Liver (tissue), 3 donors: ENCODE measurements at regions not wholly inside any gene's neighbourhood (a gene's known extent, or its start where the extent isn't known, plus 50 kb on each side); places are given as distances from the start of the nearest gene placed in this dataset.

Source experiments
- EGR1 ChIP-seq, 2 donors: IDR thresholded peaks; 2 replicates each; pipeline ENCODE4 v1.6.1; 2016 to 2018; ENCODE audit warnings: antibody characterized with exemption in 2 of 2, low read depth in 2 of 2
- FOXA1 ChIP-seq: IDR thresholded peaks from 2 replicates; pipeline ENCODE4 v1.6.1; 2016; ENCODE audit warnings: antibody characterized with exemption
- GABPA ChIP-seq, 2 donors: IDR thresholded peaks in 1 of 2; conservative IDR thresholded peaks in 1 of 2; 2 replicates each; pipeline ENCODE4 v1.6.1; 2016; ENCODE audit warnings: antibody characterized with exemption in 2 of 2, mild to moderate bottlenecking in 1 of 2, moderate library complexity in 1 of 2
- JUND ChIP-seq, 2 donors: IDR thresholded peaks; 2 replicates each; pipeline ENCODE4 v1.6.1; 2016; ENCODE audit warnings: antibody characterized with exemption in 2 of 2
- TAF1 ChIP-seq: conservative IDR thresholded peaks from 2 replicates; pipeline ENCODE4 v1.6.1; 2016; ENCODE audit warnings: antibody characterized with exemption, mild to moderate bottlenecking
- YY1 ChIP-seq: IDR thresholded peaks from 2 replicates; pipeline ENCODE4 v1.6.1; 2016; ENCODE audit warnings: antibody characterized with exemption, mild to moderate bottlenecking
- TF ChIP-seq, protein P1 (sequence below): fragments of 150-350 bp; IDR thresholded peaks from 2 replicates; pipeline ENCODE4 v1.5.1; 2017; ENCODE audit warnings: improper control_type of control experiment, low read depth, low read length; ENCODE audit not compliant: missing input control
- TF ChIP-seq, protein P2 (sequence below): IDR thresholded peaks from 2 replicates; pipeline ENCODE4 v1.6.1; 2016; ENCODE audit warnings: antibody characterized with exemption, mild to moderate bottlenecking
- TF ChIP-seq, protein P3 (sequence below): IDR thresholded peaks from 2 replicates; pipeline ENCODE4 v1.6.1; 2016; ENCODE audit warnings: antibody characterized with exemption
- donor health status: healthy.
- donor health status: healthy.

DNA sequence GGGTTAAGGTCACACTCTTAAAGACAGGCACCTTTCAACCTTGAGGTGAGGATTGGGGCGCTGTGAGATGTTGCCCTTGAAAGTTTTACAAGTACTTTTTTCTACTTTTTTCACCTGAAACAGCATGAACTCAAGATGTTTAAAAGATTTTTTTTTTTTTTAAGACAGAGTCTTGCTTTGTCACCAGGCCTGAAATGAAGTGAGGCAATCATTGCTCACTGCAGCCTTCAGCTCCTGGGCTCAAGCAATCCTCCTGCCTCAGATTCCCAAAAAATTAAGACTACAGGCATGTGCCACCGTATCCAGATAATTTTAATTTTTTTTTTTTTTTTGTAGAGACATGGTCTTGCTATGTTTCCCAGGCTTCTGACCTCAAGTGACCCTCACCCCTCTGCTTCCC lies 243.9 kb downstream of the DIO2 start:
- TF ChIP-seq, protein P1, sequence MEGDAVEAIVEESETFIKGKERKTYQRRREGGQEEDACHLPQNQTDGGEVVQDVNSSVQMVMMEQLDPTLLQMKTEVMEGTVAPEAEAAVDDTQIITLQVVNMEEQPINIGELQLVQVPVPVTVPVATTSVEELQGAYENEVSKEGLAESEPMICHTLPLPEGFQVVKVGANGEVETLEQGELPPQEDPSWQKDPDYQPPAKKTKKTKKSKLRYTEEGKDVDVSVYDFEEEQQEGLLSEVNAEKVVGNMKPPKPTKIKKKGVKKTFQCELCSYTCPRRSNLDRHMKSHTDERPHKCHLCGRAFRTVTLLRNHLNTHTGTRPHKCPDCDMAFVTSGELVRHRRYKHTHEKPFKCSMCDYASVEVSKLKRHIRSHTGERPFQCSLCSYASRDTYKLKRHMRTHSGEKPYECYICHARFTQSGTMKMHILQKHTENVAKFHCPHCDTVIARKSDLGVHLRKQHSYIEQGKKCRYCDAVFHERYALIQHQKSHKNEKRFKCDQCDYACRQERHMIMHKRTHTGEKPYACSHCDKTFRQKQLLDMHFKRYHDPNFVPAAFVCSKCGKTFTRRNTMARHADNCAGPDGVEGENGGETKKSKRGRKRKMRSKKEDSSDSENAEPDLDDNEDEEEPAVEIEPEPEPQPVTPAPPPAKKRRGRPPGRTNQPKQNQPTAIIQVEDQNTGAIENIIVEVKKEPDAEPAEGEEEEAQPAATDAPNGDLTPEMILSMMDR, result no peak
- TF ChIP-seq YY1 (no peak), FOXA1 (no peak), EGR1 (IDR thresholded peaks at IDR 0.05; ENCODE audit: low read depth in 2 of 2) (no peak), JUND (IDR thresholded peaks at IDR 0.05) (no peak), GABPA (IDR thresholded peaks at IDR 0.05 in 1 of 2, conservative IDR thresholded peaks at IDR 0.05 in 1 of 2) (no peak), TAF1 (no peak)
- TF ChIP-seq, protein P2, sequence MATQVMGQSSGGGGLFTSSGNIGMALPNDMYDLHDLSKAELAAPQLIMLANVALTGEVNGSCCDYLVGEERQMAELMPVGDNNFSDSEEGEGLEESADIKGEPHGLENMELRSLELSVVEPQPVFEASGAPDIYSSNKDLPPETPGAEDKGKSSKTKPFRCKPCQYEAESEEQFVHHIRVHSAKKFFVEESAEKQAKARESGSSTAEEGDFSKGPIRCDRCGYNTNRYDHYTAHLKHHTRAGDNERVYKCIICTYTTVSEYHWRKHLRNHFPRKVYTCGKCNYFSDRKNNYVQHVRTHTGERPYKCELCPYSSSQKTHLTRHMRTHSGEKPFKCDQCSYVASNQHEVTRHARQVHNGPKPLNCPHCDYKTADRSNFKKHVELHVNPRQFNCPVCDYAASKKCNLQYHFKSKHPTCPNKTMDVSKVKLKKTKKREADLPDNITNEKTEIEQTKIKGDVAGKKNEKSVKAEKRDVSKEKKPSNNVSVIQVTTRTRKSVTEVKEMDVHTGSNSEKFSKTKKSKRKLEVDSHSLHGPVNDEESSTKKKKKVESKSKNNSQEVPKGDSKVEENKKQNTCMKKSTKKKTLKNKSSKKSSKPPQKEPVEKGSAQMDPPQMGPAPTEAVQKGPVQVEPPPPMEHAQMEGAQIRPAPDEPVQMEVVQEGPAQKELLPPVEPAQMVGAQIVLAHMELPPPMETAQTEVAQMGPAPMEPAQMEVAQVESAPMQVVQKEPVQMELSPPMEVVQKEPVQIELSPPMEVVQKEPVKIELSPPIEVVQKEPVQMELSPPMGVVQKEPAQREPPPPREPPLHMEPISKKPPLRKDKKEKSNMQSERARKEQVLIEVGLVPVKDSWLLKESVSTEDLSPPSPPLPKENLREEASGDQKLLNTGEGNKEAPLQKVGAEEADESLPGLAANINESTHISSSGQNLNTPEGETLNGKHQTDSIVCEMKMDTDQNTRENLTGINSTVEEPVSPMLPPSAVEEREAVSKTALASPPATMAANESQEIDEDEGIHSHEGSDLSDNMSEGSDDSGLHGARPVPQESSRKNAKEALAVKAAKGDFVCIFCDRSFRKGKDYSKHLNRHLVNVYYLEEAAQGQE, result no peak
- TF ChIP-seq, protein P3, sequence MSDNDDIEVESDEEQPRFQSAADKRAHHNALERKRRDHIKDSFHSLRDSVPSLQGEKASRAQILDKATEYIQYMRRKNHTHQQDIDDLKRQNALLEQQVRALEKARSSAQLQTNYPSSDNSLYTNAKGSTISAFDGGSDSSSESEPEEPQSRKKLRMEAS, result no peak
